RWPE1 (cell line): ENCODE measurements at regions not wholly inside any gene's neighbourhood (a gene's known extent, or its start where the extent isn't known, plus 50 kb on each side); places are given as distances from the start of the nearest gene placed in this dataset.
"Not testable (repeated sequence)": the region's sequence is repeated elsewhere in the genome, so short reads cannot be mapped to it uniquely, and the experiment has no call there.

Experiments used
- CTCF ChIA-PET: fragments of 350-600 bp; sonication (Branson Sonifier 250); formaldehyde crosslinking; extraction: SDS; loops from one replicate; lab custom pipeline; 2021; lab: Yijun Ruan, JAX
- POLR2A ChIA-PET: fragments of 400-600 bp; formaldehyde crosslinking; extraction: SDS; loops from one replicate; lab custom pipeline; 2020; ENCODE audit warnings: antibody characterized with exemption; ENCODE audit not compliant: low non-redundant PET; lab: Yijun Ruan, JAX
- DNase-seq: peaks from one replicate; pipeline ENCODE4 v3.0.0; 2012; ENCODE audit warnings: low spot score
- H3K27ac ChIP-seq: fragments of 450-650 bp; 2 replicates; pipeline ENCODE4 v1.5.1; 2017
- TF ChIP-seq, protein P1 (sequence below): fragments of 450-650 bp; conservative IDR thresholded peaks from 2 replicates; pipeline ENCODE4 v1.5.1; 2017; ENCODE audit warnings: low read depth, mild to moderate bottlenecking

DNA sequence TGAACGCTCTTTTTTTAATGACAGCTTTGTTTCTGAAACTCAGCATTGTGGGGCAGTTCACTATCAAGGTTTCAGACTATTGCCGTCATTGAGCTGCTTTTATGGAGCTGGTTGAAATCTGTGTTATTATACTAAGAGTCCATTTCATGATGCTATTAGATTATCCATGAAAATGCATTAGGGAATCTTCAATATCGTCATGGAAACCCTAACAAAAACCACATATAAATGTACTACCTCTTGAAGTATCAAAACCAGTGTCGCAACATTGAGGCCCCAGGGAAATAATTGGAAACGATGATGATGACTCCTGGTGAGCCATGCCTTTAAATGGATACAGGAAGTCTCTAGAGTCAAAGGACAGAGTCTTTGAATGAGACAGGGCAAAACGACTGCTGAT lies 231.6 kb upstream of the CPHXL start:
- CTCF ChIA-PET, result interaction anchor here (0.7 kb wide), 1 partner anchor 8 kb away, joined by 5 read pairs; no protein-coding TSS in a partner anchor
- no peak overlapping the region for H3K27ac ChIP-seq
- POLR2A ChIA-PET, result no interaction called here
- TF ChIP-seq, protein P1, sequence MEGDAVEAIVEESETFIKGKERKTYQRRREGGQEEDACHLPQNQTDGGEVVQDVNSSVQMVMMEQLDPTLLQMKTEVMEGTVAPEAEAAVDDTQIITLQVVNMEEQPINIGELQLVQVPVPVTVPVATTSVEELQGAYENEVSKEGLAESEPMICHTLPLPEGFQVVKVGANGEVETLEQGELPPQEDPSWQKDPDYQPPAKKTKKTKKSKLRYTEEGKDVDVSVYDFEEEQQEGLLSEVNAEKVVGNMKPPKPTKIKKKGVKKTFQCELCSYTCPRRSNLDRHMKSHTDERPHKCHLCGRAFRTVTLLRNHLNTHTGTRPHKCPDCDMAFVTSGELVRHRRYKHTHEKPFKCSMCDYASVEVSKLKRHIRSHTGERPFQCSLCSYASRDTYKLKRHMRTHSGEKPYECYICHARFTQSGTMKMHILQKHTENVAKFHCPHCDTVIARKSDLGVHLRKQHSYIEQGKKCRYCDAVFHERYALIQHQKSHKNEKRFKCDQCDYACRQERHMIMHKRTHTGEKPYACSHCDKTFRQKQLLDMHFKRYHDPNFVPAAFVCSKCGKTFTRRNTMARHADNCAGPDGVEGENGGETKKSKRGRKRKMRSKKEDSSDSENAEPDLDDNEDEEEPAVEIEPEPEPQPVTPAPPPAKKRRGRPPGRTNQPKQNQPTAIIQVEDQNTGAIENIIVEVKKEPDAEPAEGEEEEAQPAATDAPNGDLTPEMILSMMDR, result no peak
- DNase-seq, result no peak

DNA sequence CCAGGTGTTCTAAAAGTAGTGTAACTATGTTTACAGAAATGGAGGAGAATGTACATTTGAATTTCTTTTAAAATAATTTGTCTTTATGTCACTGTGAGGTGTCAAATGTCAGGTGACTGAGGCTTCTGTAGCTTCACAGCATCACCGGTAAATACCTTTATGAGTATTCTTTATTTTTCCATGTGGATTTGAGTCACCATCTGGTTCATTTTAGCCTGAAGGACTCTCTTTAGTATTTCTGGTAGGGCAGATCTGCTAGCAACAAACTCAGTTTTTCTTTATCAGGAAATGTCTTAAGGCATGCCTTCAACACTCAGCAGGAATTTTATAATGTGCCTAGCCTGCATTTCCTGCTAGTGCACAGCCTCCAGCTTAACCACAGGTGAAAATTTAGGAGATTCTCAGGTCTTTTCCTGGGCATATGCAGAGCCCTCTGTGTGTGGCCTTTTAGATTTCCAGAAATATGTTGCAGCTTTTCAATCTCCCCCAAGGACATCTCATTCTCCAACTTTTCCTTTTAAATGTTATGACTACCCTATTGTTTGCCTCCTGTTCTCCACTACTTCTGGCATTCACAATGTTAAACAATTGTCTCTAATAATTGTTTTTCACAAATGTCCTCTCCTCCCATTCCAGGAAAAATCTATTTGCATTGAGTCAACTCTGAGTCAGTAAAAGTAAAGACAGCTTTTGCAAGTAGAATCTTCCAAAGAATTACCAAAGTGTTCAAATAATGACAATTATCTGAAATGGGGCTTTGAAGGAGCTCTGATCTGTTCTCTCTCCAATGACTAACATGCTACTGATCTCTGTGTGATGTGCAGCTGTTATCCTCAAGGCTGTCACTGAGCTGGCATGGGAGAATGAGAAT lies 239.4 kb upstream of the CPHXL start:
- TF ChIP-seq, protein P1, result no peak
- no peak for DNase-seq
- ChIA-PET POLR2A (no interaction called here), CTCF (interaction anchor here (0.6 kb wide), 1 partner anchor 8 kb away, joined by 5 read pairs; no protein-coding TSS in a partner anchor)
- no peak overlapping the region for H3K27ac ChIP-seq

DNA sequence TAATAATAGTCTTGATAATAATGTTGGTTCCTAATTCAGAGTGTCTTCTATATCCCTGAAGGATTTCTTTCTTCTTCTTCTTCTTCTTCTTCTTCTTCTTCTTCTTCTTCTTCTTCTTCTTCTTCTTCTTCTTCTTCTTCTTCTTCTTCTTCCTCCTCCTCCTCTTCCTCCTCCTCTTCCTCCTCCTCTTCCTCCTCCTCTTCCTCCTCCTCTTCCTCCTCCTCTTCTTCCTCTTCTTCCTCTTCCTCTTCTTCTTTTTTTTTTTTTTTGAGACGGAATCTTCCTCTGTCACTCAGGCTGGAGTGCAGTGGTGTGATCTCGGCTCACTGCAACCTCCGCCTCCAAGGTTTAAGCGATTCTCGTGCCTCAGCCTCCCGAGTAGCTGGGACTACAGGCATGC lies 242.8 kb upstream of the CPHXL start:
- DNase-seq, POLR2A ChIA-PET, CTCF ChIA-PET, H3K27ac ChIP-seq: not testable (repeated sequence)

DNA sequence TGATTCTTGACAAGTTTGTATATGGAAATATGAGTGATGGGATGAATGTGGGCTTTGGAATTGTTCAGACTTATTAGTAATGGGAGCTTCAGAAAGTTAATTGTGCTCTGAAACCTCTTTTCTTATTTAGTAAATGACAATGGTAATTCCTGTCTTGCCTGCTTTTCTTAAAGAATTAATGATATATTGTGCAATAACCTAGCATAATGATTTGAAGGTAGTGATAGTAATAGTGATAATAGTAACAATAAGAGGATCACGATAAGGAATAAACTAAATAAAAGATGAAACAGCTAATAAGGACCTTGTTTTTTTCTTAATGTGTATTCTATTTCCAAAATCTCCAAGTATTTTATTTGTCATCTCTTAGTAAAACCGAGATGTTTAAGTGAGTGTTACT lies 245.0 kb upstream of the CPHXL start:
- DNase-seq, result no peak
- ChIA-PET POLR2A (no interaction called here), CTCF (no interaction called here)
- TF ChIP-seq, protein P1, result no peak
- no peak overlapping the region for H3K27ac ChIP-seq

DNA sequence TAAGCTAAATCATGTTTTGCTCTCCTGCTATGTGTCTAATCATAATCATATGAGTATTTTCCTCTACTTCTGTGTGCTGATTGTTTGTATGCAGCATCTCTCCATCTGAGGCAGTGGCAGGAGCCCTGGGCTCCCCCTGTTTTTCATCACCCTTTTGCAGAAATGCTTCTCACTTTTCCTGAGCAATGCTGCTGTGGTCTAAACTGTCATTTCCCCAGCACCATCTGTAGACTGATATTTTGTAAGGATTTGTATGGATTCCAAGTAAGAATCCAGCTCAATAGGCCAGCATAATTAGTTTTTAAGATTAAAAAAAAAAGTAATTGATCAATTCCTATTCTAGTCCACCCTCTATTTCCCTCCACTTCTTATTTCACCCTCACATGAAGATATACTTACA lies 257.0 kb upstream of the CPHXL start:
- CTCF ChIA-PET, result interaction anchor here (0.6 kb wide), 1 partner anchor 118 kb away, joined by 3 read pairs; no protein-coding TSS in a partner anchor
- no peak for DNase-seq
- H3K27ac ChIP-seq, result no peak overlapping the region
- POLR2A ChIA-PET, result no interaction called here
- TF ChIP-seq, protein P1, result no peak

DNA sequence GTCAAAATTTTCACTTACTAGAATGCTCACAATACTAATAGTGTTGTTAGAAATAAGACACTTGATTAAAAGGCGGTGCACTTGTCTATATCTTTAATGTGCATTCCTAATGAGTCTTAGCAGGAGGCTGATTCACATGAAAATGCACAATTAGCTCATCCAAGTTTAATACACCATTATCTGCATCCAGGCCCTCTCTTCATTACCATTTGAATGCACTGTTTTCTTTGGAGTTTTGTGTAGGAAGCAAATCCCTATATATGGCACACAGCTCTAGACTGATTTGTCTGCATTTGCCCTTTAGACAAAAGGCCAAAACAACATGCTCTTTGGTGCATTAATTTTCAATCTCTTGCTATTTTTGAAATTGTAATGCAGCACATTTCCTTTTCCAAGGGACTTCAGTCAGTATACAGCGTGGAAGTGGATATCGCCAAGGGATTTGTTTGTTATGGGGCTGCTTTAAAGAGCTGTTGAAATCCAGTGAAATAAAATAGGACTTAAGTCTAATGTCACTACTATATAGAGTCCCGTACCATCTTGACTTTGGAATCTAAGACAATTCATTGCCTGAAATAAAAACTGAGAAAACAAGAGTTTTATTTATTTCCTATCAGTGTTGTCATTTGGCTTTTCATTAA lies 257.6 kb upstream of the CPHXL start:
- TF ChIP-seq, protein P1, result no peak
- no peak overlapping the region for H3K27ac ChIP-seq
- ChIA-PET POLR2A (no interaction called here), CTCF (interaction anchor here (0.7 kb wide), 1 partner anchor 65 kb away, joined by 5 read pairs; no protein-coding TSS in a partner anchor)
- no peak for DNase-seq
